ENCODE measurements at regions not wholly inside any gene's neighbourhood (a gene's known extent, or its start where the extent isn't known, plus 50 kb on each side); places are given as distances from the start of the nearest gene placed in this dataset.

DNA sequence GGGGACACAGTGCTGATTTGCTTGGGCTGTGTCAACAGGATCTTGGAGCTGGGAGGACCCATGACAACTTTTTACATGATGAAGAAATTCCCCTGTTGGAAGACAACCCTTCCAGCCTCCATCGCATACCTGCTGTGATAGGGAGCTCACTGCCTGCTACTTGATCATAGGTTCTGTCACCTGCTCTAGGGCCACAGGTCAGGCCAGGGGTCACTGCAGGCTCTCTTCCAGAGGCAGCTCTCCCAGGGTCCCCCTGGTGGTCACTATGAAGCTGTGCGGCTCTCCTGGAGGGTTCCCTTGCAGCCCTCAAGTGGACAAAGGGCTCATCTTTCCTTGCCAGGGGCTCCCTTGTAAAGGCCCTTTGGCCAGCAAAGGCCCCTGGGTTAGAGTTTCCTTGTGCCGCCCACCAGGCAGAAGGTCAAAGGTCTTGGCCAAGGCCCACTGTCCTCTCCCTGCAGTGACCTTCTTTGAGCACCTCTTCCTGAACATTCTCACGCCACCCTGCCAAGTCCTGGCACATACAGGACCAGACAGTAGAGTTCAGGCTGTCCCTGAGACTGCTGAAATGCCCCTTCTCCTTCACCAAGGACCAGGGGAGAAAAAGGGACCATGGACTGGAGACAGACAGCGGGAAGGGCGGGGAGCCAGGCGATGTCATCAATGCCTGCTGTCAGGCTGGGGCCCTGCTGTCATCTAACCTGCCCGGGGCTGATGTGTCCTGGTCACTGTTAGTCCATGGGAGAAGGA is 345.1 kb downstream of the DYSF start:
- Histone ChIP-seq H3K9me3 (ENCODE audit: insufficient read depth, low read length) (no peaks in the 10 kb centered on the region), H4K20me1 (ENCODE audit: low read depth, low read length) (no peaks in the 10 kb centered on the region), H3K4me3 (ENCODE audit: insufficient read depth, low read length, poor library complexity, severe bottlenecking) (no peak overlapping the region), H3K27me3 (ENCODE audit: low read length) (no peaks in the 10 kb centered on the region), H3F3A (ENCODE audit: insufficient read depth) (no peaks in the 10 kb centered on the region), H2AFZ (ENCODE audit: low read depth, low read length, severe bottlenecking) (no peak overlapping the region), H3K36me3 (ENCODE audit: low read length) (no peaks in the 10 kb centered on the region), H3K9ac (ENCODE audit: low read length) (no peak overlapping the region), H3K79me2 (ENCODE audit: insufficient read depth, low read length) (no peaks in the 10 kb centered on the region), H3K27ac (ENCODE audit: low read depth, low read length) (no peak overlapping the region), H3K4me2 (ENCODE audit: low read depth, low read length, poor library complexity, severe bottlenecking) (no peak overlapping the region), H3K9me2 (replicated peaks; ENCODE audit: insufficient read depth, low read length) (no peaks in the 10 kb centered on the region)
- TF ChIP-seq, protein P1, sequence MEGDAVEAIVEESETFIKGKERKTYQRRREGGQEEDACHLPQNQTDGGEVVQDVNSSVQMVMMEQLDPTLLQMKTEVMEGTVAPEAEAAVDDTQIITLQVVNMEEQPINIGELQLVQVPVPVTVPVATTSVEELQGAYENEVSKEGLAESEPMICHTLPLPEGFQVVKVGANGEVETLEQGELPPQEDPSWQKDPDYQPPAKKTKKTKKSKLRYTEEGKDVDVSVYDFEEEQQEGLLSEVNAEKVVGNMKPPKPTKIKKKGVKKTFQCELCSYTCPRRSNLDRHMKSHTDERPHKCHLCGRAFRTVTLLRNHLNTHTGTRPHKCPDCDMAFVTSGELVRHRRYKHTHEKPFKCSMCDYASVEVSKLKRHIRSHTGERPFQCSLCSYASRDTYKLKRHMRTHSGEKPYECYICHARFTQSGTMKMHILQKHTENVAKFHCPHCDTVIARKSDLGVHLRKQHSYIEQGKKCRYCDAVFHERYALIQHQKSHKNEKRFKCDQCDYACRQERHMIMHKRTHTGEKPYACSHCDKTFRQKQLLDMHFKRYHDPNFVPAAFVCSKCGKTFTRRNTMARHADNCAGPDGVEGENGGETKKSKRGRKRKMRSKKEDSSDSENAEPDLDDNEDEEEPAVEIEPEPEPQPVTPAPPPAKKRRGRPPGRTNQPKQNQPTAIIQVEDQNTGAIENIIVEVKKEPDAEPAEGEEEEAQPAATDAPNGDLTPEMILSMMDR (IDR thresholded peaks at IDR 0.05; ENCODE audit: insufficient read depth, low read length, poor library complexity, severe bottlenecking): peak; percentile 35
- TF ChIP-seq EZH2phosphoT487 (conservative IDR thresholded peaks at IDR 0.05; ENCODE audit: low read length): no peak

GRCh38 chr2:71797035-71797810 is 343.9 kb downstream of the DYSF start:
- Histone ChIP-seq H2AFZ (ENCODE audit: low read depth, low read length, severe bottlenecking) (no peak overlapping the region), H3K79me2 (ENCODE audit: insufficient read depth, low read length) (no peaks in the 10 kb centered on the region), H3K4me2 (ENCODE audit: low read depth, low read length, poor library complexity, severe bottlenecking) (no peak overlapping the region), H4K20me1 (ENCODE audit: low read depth, low read length) (no peaks in the 10 kb centered on the region), H3K36me3 (ENCODE audit: low read length) (no peaks in the 10 kb centered on the region), H3K9me2 (replicated peaks; ENCODE audit: insufficient read depth, low read length) (no peaks in the 10 kb centered on the region), H3K9me3 (ENCODE audit: insufficient read depth, low read length) (no peaks in the 10 kb centered on the region), H3K4me3 (ENCODE audit: insufficient read depth, low read length, poor library complexity, severe bottlenecking) (no peak overlapping the region), H3K9ac (ENCODE audit: low read length) (no peak overlapping the region), H3F3A (ENCODE audit: insufficient read depth) (no peaks in the 10 kb centered on the region), H3K27me3 (ENCODE audit: low read length) (no peaks in the 10 kb centered on the region), H3K27ac (ENCODE audit: low read depth, low read length) (no peak overlapping the region)
- no peak for TF ChIP-seq EZH2phosphoT487 (conservative IDR thresholded peaks at IDR 0.05; ENCODE audit: low read length)
- TF ChIP-seq, protein P1 (IDR thresholded peaks at IDR 0.05; ENCODE audit: insufficient read depth, low read length, poor library complexity, severe bottlenecking): no peak

DNA sequence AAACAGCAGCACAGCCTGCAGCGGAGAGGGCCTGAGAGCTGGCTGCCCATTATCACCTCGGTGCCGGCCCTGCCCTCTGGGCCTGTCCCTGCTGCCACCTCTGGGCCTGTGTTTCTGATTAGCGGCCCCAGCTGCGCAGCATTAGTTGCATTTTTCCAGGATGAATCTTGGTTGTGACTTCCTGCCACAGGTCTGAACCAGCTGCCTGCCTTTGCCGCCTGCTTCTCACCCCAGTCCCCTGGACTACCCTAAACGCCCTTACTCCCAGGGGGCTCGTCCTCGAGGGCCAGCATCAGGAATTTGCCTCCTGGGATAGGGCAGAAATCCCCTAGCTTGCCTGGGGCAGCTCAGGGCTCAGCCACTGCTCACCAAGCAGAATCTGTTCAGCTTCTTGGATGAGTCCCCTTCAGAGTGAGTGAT is 342.8 kb downstream of the DYSF start:
- Histone ChIP-seq H3K9me2 (replicated peaks; ENCODE audit: insufficient read depth, low read length) (no peaks in the 10 kb centered on the region), H4K20me1 (ENCODE audit: low read depth, low read length) (no peaks in the 10 kb centered on the region), H3K27ac (ENCODE audit: low read depth, low read length) (no peak overlapping the region), H3K36me3 (ENCODE audit: low read length) (no peaks in the 10 kb centered on the region), H3K9me3 (ENCODE audit: insufficient read depth, low read length) (no peaks in the 10 kb centered on the region), H3K27me3 (ENCODE audit: low read length) (no peaks in the 10 kb centered on the region), H3K9ac (ENCODE audit: low read length) (no peak overlapping the region), H3K4me2 (ENCODE audit: low read depth, low read length, poor library complexity, severe bottlenecking) (no peak overlapping the region), H3F3A (ENCODE audit: insufficient read depth) (no peaks in the 10 kb centered on the region), H2AFZ (ENCODE audit: low read depth, low read length, severe bottlenecking) (no peak overlapping the region), H3K79me2 (ENCODE audit: insufficient read depth, low read length) (no peaks in the 10 kb centered on the region), H3K4me3 (ENCODE audit: insufficient read depth, low read length, poor library complexity, severe bottlenecking) (no peak overlapping the region)
- no peak for TF ChIP-seq EZH2phosphoT487 (conservative IDR thresholded peaks at IDR 0.05; ENCODE audit: low read length)
- TF ChIP-seq, protein P1 (IDR thresholded peaks at IDR 0.05; ENCODE audit: insufficient read depth, low read length, poor library complexity, severe bottlenecking): no peak
